Activated CD8-positive, alpha-beta memory T cell treated with anti-CD3 and anti-CD28 coated beads, Interleukin-2, amount 50 U/mL, for 4 hours (primary cell): ENCODE measurements at regions not wholly inside any gene's neighbourhood (a gene's known extent, or its start where the extent isn't known, plus 50 kb on each side); places are given as distances from the start of the nearest gene placed in this dataset.

Experiments used
- DNase-seq: peaks from one replicate; pipeline ENCODE4 v3.0.0-alpha.2; 2020

- no peak for DNase-seq
Observed at GRCh38 chr14:95380350-95381042, 60.8 kb upstream of the CLMN start.

DNA sequence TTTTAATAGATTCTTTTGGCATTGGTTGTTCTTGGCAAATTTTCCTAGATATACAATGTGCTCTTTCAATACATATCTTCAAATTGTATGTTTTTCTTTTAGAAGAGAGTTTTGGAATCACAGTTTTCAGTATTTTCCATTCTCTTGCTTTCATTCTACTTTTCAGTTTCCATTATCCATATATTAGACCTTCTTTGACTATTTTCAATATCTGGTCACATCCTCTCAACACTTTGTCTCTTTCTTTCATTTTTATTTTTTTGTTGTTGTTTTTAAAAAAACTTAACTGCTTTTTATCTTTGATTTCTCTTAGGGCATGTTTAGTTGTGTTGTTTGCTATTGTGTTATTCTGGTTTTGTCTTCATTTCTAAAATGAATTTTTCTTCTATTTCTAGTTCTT is 59.9 kb upstream of the CLMN start:
- DNase-seq: no peak

DNA sequence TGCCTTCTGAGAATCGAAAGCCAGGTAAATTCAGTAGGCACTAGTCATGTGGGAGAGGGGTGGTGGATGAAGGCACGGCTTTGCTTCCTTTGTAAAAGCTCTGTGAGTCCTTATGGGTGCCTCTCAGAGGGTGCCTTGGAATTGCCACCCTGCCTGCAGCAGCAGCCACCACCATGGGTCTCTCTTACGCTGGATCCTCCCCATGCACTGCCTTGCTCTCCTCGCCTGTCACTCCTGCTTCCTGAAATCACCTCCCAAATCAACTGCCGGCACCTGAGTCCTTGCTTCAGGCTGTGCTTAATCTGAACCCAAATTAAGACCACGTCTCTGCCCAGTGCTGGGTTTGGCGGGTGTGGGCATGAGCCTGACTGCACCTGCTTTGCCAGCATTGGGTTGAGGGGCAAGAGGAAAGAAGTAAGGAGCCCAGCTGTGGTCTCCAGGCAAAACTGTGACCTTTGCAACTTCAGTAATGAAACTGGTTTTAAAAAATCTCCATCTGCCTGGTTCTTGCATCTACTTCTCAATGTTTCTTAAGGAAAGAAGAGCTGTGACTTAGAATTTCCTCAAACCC is 55.9 kb upstream of the CLMN start:
- no peak for DNase-seq

DNA sequence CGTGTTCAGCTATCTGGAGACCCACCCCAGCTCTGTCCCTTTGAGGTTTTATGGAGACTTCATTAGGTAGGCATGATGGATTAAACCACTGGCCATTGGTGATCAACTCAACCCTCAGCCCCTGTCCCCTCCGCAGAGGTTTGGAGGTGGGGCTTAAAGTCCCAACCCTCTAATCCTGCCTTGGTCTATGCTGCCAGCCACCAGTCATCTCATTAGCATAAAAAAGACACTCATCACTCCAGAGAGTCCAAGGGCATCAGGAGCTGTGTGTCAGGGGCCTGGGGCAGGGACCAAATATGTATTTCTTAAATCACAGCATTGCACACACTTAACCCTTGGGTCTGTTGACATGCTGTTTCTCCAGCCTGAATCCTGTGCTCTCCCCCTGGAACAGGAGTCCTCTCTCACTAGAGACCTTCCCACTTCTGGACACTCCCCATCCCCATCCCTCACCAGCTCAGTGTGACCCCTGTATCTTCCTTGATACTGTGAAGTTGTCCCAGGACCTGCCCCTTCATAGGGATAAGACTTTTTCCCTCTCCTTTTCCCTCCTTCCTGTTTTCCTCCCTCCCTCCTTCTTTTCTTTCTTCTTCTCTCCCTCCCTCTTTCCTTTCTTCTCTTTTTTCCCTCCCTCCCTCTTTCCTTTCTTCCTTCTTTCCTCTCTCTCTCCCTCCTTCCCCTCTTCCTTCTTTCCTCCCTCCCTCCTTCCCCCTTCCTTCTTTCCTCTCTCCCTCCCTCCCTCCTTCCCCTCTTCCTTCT is 54.7 kb upstream of the CLMN start:
- DNase-seq: no peak

DNA sequence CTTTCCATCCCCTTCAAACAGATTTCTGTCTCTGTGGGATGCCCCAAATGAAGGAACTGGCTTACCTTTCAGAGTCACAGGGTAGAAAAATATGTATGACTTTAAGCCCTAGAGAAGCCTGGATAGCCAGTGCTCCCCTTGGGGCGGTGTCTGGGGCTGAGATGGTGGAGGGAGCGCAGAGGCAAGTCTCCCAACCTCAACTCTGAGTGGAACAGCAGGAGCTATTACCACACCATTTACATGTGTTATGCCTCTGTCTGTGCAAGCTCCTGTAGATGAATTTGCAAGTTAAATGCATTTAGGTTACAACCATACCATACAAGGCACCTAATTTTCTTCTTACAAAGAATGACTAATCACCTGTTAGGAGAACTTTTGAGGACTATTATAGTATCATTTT is 50.4 kb upstream of the CLMN start:
- DNase-seq: no peak
